PFSK-1 (cell line): ENCODE measurements at regions not wholly inside any gene's neighbourhood (a gene's known extent, or its start where the extent isn't known, plus 50 kb on each side); places are given as distances from the start of the nearest gene placed in this dataset.

Source experiments
- POLR2AphosphoS5 ChIP-seq: IDR thresholded peaks from 2 replicates; pipeline ENCODE4 v1.6.1; 2012; ENCODE audit warnings: low read depth, mild to moderate bottlenecking, control low read depth, low read length, moderate library complexity
- REST ChIP-seq, 2 experiments: IDR thresholded peaks; 2 replicates each; pipeline versions ENCODE4 v1.6.1 to v1.8.0; 2011 to 2012; ENCODE audit warnings: low read depth in 2 of 2, low read length in 2 of 2, control low read depth in 1 of 2, inconsistent platforms in 1 of 2, mild to moderate bottlenecking in 1 of 2, moderate library complexity in 1 of 2; ENCODE audit not compliant: insufficient read depth in 1 of 2
- SIN3A ChIP-seq: IDR thresholded peaks from 2 replicates; pipeline ENCODE4 v1.6.1; 2012; ENCODE audit warnings: mild to moderate bottlenecking, low read length, moderate library complexity, borderline replicate concordance; ENCODE audit not compliant: insufficient read depth
- TAF1 ChIP-seq: IDR thresholded peaks from 2 replicates; pipeline ENCODE4 v1.6.1; 2012; ENCODE audit warnings: low read length, control low read depth, borderline replicate concordance; ENCODE audit not compliant: insufficient read depth

- no peak for TF ChIP-seq SIN3A
- no peak for TF ChIP-seq REST (IDR thresholded peaks at IDR 0.05; ENCODE audit: insufficient read depth in 1 of 2, low read depth in 2 of 2, low read length in 2 of 2)
- TF ChIP-seq TAF1, result no peak
- no peak for TF ChIP-seq POLR2AphosphoS5
Observed at GRCh38 chr5:116896001-116896400, 321.4 kb upstream of the SEMA6A start.
